GM21367 (cell line): ENCODE measurements at regions not wholly inside any gene's neighbourhood (a gene's known extent, or its start where the extent isn't known, plus 50 kb on each side); places are given as distances from the start of the nearest gene placed in this dataset.
"Not testable (repeated sequence)": the region's sequence is repeated elsewhere in the genome, so short reads cannot be mapped to it uniquely, and the experiment has no call there.

ENCODE experiments used
- ATAC-seq: cut with Tn5 transposase; IDR thresholded peaks from one replicate; pipeline ENCODE4 v1.9.1; 2021; ENCODE audit not compliant: unreplicated experiment

DNA sequence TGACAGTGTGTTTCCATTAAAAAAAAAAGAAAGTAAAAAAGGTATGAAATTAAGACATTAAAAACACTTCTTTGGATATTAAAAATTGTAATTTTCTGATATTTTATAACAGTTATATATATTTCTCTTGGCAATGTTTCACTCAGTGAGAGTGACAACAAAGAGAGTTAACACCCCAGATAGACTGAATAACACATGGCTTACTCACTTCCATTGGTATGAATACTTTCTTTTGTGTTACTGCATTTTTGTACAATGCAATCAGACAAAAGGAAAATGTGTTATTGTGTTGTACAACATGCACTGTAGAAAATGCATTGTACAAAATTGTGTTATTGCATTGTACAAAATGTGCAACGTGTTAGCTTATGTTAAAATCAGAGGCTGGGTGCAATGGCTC, 676.6 kb upstream of the AMELY start:
- ATAC-seq, result not testable (repeated sequence)

DNA sequence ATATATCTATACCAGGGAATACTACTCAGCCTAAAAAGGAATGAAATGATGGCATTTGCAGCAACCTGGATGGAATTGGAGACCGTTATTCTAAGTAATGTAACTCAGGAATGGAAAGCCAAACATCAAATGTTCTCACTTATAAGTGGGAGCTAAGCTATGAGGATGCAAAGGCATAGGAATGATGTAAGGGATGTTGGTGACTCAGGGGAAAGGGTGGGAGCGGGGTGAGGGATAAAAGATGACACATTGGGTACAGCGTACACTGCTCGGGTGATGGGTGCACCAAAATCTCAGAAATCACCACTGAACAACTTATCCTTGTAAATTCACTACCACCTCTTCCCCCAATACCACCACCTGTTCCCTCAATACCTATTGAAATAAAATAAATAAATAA, 651.0 kb upstream of the AMELY start:
- no peak for ATAC-seq

DNA sequence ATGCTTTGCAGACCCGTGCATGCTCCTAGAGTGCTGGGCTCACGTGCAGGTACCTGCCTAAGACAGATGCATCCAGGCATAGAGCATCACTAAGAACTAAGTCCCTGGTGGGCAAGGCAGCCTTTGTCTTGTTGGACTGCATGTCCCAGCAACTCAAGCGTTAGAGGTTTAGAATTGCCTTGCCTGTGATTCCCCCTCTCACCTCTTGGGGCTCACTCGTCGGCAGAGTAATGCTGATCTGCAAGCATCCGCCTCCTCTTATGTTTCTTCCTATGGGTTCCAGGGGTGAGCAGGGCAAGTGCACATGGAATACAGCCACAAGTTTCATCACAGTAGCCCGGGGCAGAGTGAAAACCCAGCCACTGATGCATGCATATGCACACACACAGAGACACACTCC, 646.1 kb upstream of the AMELY start:
- ATAC-seq, result no peak

DNA sequence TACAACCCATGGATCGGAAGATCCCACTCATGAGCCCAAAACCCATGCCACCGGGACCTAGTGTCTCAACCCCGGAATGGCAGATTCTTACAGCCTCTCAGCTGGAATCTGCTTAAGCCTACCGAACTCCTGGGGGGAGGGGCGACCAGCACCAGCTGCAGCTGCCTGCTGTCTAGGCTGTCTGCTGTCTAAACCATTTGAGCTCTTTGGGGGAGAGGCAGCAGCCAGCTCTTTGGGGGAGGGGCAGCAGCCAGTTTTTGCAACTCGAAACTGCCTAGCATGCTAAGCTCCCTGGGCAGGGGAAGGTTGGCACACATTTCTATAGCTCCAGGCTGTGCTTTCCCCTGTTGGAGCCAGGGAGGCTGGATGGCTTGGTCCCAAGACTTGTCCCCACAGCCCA, 643.5 kb upstream of the AMELY start:
- no peak for ATAC-seq

DNA sequence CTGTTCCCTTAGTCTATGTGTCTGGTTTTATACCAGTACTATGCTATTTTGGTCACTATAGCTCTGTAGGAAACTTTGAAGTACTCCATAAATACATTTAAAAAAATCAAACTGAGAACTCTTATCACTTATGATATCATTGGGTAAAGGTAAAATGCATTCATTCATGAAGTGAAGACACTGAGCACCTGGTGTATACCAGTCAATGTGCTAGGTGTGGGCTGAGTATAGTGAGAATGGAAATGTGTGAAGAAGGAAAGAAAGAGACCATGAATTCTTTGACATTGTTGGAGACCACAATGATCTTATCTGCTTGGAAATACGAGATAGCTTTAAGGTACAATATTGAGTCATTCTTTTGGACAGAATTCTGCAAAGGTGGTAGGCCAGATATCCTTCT, 633.5 kb upstream of the AMELY start:
- ATAC-seq, result no peak

DNA sequence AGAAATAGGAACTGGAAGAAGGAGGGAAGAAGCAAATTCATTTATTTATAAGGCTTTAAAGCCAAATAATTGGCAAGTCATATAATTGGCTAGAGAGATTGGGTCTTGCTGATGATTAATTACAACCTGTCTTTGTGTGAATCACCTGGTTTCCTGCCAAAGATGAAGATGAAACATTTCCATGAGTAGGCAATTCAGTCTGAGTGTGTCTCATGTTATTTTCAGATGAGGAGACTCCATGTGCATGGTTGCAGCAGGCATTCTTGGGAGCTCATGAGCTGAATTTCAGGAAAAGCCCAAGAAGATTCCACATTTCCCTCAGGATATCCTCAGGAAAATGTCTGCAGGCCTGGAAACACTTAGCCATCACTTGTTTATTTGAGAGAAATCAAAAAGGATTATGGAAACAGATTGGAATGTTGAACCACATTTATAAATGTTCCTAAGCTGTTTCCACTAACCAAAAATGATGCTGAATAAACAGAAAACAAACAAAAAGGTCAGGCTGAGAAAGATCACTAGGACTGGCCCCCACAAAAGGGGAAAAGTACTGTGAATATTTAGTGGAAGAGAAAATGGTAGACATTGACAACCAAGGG, 632.7 kb upstream of the AMELY start:
- ATAC-seq, result no peak

DNA sequence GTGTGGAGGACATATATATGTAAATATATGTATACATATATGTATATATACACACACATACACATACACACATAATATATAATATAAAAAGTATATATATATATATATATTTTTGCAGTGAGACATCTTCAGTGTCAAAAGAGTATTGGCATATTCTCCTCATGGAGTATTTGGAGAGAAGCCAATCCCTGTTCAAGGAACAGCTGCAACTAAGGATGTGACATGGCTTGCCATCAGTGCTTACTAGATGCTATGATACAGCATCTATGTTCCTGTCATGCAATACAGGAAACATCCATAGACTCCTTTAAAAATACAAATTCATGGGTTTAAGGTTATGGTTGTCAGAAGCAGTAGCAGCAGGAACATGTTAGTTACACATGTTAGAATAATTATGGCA, 632.0 kb upstream of the AMELY start:
- no peak for ATAC-seq

DNA sequence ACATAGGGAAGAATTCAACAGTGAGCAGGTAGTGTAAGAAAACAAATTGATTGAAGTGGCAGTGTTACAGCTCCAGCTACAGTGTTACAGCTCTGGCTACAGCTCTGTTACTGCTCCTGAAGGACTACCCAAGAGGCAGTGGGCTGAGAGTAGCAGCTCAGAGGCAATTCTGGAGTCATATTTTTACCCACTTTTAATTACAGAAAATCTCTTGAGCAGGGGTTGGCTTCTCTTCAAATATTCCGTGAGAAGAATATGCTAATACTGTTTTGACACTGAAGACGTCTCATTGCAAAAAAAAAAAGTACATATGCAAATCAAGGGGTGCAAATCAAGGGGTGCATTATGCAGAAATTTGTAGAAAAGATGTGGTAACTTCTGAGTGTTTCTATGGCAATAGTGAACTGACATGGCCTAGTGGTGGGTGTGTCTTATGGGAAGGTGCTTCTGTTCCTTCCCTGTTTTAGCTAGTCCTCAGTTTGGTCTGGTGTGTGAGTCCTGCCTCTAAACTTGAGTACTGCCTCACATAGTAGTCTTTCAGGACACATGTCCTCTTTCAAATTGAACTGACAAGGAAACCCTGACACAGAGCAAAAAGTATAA, 630.8 kb upstream of the AMELY start:
- ATAC-seq, result no peak

DNA sequence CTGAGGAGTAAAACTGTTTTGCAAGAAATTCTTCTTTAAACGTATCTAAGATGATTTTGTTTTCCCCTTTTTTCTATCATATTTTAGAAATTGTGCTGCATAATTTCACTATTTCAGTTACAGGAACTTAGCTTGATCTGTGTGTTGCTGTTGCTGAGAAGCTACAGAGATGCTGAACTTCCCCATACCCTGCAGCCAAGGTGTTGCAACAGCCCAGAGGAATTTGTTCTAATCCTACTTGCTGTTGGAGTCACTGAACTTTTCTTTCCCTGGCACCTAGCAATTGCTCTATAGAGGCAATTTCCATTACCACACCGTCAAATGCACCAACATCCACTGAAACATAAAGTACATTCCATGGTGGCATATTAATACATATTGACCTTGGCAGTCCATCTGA, 617.8 kb upstream of the AMELY start:
- no peak for ATAC-seq

DNA sequence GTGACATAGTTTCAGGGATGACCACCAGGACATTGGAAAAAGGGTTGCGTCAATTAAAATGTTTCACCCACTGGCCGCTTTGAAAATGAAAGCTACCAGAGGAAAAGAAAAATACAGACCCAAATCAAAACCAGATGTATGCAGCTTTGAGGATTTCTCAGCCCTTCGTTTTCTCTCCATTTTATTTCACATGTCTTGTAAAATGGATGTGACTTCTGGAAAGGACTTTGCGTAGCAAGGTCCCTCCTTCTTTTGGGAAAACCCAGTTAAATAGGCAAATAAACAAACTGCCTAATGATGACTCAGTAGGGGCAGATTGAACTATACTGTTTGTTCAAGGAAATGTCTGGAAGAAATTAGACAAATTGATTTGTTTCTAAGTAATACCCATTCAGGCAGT, 616.0 kb upstream of the AMELY start:
- ATAC-seq, result not testable (repeated sequence)

DNA sequence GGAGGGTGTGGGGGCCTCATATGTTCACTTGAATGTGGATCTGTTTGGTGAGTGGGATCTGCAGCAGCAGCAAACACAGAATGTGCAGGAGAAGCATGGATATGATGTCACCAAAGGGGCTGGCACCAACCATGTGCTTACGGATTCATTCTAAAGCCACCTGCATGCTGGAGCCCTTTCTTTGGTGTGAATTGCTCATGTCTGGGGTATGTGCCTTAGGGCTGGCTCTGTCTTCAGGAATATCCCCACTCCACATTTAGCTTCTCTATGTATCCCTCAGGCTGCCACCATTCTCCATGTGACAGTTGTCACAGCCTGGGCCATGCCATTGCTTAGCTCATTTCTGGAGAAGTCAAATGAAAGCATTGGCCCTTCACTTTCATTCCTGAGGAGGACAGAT, 606.8 kb upstream of the AMELY start:
- no peak for ATAC-seq

DNA sequence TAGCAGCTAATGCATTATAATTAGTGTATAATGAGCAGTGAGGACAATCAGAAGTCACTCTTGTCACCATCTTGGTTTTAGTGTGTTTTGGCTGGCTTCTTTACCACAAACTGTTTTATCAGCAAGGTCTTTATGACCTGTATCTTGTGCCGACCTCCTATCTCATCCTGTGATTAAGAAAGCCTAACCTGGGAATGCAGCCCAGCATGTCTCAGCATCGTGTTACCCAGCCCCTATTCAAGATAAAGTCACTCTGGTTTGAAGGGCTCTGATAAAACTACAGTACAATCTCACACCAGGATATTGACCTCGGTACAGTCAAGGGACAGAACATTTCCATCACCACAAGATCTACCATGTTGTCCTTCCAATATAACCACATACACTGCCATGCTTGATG, 604.7 kb upstream of the AMELY start:
- no peak for ATAC-seq

DNA sequence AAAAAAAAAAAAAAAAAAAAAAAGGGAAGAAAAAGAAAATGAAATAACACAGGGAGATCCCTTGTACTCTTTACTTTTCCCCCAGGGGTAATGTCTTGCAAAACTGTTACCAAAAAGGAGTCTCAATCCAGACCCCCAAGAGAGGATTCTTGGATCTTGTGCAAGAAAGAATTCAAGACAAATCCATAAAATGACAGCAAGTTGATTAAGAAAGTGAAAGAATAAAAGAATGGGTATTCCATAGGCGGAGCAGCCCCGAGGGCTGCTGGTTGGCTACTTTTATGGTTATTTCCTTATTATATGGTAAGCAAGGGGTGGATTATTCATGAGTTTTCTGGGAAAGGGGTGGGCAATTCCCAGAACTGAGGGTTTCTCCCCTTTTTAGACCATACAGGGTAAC, 604.3 kb upstream of the AMELY start:
- no peak for ATAC-seq

DNA sequence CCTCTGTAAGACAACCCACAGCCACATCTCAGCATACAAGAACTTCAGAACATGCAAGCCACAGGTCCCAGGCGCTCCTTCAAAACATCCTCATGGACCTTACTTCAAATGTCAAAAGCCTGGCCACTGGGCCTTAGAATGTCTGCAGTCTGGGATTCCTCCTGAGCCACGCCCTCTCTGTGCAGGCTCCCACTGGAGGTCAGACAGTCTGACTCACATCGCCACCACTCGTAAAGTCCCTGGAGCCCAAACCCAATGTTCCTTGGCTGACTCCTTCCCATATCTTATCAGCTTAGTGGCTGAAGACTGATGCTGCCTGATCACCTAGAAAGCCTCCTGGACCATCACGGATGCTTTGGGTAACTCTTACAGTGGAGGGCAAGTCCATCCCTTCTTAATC, 591.3 kb upstream of the AMELY start:
- ATAC-seq, result no peak

DNA sequence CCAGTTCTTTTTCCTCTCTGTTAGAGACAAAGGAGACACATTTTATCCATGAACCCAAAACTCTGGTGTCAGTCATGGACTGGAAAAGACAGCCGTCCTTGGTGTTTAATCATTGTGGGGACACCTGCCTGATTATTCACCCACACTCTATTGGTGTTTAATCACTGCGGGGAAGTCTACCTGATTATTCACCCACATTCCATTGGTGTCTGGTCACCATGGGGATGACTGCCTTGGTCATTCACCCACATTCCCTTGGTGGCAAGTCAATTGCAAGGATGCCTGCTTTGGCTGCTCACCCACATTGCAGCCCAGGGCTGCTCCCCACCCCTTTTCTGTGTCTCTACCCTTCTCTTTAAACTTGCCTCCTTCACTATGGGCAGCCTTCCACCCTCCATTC, 589.7 kb upstream of the AMELY start:
- no peak for ATAC-seq

DNA sequence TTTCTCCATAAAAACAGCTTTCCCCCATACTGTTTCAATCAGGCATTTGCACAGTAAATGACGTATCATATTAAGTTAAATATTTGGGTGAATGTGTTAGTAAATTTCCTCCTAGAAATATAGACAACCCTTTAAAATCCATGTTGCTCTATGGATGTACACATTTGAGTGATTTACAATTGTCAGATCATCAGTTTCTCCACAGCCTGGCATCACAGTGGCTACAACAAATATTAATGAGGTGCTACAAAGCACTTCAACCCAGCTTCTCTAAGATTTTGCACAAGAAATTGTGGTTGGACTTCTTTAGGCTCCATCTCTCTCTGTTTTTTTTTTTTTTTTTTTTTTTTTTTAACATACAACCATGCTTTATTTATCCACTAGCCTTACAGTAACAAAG, 584.4 kb upstream of the AMELY start:
- no peak for ATAC-seq

DNA sequence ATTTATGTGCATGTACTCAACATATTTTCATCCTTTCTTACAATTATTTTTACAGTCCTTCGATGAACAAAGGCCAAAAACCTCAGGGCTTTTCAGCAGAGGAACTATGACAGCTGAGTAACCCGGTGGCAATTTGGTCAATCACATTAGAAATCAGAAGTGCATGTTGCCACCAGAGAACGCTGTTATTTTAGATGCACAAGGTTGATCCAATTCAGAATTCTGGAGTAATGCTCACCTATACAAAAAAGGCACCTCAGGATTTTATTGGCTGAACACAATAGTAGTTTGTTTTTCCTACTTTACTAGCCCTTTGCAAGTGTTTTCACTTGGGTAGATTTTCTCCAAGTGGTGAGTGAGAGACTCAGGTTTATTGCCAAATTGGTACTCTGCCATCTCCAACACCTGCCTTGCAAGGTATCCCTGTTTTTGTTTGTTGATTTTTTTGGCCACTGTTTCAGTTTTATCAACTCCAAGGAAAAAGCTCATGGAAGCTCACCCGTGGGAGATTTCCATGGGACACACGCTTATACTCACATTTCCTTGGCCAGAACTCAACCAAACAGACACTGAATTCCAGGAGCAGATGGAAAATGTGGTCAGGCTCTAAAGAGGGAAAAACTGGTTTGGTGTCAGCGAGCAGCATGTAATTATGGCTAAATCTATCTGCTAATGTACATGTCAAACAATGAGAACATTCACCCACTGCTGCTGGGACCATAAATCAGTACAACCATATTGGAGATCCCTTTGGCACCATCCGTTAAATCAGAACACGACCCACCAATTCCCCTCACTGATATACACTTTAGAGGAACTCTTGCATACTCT, 573.1 kb upstream of the AMELY start:
- not testable (repeated sequence) for ATAC-seq

DNA sequence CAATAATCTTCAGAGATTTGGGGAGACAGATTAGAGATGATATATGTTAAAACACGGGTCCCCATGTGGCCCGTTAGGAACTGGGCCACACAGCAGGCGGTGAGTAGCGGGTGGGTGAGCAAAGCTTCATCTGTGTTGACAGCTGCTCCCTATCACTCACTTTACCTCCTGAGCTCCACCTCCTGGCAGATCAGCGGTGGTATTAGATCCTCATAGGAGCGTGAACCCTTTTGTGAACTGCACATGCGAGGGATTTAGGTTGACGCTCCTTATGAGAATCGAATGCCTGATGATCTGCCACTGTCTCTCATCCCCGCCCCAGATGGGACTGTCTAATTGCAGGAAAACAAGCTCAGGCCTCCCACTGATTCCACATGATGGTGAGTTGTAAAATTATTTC, 560.4 kb upstream of the AMELY start:
- ATAC-seq, result no peak

DNA sequence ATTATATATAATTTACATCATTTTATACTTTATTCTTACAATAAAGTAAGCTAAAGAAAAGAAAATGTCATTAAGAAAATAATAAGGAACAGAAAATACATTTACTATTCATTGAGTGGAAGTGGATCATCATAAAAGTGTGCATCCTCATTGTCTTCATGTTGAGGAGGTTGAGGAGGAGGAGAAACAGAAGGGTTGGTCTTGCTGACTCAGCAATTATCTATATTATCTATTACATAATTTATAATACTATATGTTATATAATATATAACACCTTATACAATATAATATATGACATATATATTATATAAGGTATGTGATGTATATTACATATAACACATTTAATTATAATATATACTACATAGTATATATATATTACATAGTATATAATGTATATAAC, 558.5 kb upstream of the AMELY start:
- ATAC-seq, result no peak

DNA sequence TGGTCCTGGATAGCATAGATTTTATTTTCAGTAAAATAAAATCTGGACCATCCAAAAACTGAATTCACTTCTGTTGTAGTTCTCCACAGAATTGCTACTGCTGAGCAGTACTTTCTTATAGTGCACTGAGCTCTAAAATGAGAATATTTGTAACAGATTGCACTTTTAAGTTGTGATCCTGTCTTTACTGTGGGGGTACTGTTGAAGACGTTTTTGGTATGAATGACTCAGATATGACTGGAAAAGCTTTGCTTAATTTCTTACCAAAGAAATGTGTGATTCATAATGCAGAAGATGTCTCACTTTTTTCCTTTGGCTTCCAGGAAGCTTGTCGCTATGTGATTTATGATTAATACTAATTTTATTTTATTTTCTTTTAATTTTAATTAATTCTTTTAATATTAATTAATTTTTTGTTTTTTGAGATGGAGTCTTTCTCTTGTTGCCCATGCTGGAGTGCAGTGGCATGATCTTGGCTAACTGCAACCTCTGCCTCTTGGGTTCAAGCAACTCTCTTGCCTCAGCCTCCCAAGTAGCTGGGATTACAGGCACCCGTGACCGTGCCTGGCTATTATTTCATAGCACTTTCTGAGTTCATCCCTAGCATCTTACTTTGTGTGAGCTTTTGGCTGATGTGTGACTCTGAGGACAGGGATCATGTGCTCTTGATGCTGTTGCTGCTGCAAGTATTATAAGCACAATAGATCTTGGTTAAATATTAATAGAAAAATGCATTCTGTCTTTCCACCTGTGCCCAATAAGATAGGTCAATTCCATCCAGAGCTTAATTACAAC, 557.6 kb upstream of the AMELY start:
- ATAC-seq, result no peak

DNA sequence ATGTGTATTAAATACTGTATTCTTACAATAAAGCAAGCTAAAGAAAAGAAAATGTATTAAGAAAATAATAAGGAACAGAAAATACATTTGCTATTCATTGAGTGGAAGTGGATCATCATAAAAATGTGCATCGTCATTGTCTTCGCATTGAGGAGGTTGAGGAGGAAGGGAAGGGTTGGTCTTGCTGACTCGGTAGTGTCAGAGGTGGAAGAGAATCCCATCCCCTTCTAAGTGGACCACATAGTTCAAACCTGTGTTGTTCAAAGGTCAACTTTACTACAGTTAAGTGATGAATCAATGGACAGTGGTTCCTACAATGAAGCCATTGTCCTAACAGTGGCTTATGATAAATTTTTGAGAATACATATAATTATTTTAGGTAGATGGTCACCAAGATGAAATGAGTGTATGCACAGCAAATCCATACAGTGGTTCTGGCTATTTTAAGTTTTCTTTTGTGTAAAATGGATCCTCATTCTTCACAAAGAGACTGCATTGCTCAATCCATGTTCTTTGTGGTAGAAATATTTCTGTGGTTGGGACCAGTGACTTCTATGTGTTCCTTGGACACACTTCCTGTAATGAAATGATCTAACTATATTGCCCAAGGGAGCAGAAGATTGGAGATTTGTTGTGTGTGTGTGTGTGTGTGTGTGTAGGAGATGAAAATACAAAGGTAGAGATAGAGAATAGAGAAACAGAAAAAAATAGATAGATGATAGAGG, 556.4 kb upstream of the AMELY start:
- ATAC-seq, result no peak
